Neural progenitor cell (in vitro differentiated cells): ENCODE measurements at regions not wholly inside any gene's neighbourhood (a gene's known extent, or its start where the extent isn't known, plus 50 kb on each side); places are given as distances from the start of the nearest gene placed in this dataset.

ENCODE experiments used
- EZH2 ChIP-seq: fragments of 200-600 bp; sonication (generic); IDR thresholded peaks from 2 replicates; pipeline ENCODE4 v1.6.1; 2017; ENCODE audit warnings: antibody characterized with exemption, mild to moderate bottlenecking, moderate library complexity
- EZH2phosphoT487 ChIP-seq: fragments of 200-600 bp; sonication (generic); IDR thresholded peaks from 2 replicates; pipeline ENCODE4 v1.6.1; 2017; ENCODE audit warnings: antibody characterized with exemption
- TF ChIP-seq, protein P1 (sequence below): fragments of 200-600 bp; sonication (generic); IDR thresholded peaks from 2 replicates; pipeline ENCODE4 v1.5.1; 2017; ENCODE audit warnings: antibody characterized with exemption, mild to moderate bottlenecking

DNA sequence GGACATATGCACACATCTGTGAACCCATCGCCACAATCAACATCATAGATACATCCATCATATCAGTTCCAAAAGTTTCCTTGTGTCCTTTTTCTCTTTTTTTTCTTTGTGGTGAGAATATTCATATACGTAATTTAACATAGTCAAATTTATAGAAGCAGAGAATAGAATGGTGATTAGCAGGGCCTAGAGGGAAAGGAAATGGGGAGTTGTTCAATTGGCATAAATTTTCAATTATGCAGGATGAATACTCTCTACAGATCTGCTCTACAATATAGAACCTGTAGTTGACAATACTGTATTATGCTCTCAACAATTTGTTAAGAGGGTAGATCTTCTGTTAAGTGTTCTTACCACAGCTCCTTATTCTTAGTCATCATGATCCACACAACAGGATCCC lies 413.2 kb downstream of the SHISA9 start:
- TF ChIP-seq EZH2 (no peak), EZH2phosphoT487 (no peak)
- TF ChIP-seq, protein P1, sequence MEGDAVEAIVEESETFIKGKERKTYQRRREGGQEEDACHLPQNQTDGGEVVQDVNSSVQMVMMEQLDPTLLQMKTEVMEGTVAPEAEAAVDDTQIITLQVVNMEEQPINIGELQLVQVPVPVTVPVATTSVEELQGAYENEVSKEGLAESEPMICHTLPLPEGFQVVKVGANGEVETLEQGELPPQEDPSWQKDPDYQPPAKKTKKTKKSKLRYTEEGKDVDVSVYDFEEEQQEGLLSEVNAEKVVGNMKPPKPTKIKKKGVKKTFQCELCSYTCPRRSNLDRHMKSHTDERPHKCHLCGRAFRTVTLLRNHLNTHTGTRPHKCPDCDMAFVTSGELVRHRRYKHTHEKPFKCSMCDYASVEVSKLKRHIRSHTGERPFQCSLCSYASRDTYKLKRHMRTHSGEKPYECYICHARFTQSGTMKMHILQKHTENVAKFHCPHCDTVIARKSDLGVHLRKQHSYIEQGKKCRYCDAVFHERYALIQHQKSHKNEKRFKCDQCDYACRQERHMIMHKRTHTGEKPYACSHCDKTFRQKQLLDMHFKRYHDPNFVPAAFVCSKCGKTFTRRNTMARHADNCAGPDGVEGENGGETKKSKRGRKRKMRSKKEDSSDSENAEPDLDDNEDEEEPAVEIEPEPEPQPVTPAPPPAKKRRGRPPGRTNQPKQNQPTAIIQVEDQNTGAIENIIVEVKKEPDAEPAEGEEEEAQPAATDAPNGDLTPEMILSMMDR, result no peak
